GM18519 (cell line): ENCODE measurements at regions not wholly inside any gene's neighbourhood (a gene's known extent, or its start where the extent isn't known, plus 50 kb on each side); places are given as distances from the start of the nearest gene placed in this dataset.
"Not testable (repeated sequence)": the region's sequence is repeated elsewhere in the genome, so short reads cannot be mapped to it uniquely, and the experiment has no call there.

ENCODE experiments used
- ATAC-seq: cut with Tn5 transposase; IDR thresholded peaks from one replicate; pipeline ENCODE4 v1.9.1; 2021; ENCODE audit warnings: mild to moderate bottlenecking, moderate library complexity; ENCODE audit not compliant: unreplicated experiment, low FRiP score

DNA sequence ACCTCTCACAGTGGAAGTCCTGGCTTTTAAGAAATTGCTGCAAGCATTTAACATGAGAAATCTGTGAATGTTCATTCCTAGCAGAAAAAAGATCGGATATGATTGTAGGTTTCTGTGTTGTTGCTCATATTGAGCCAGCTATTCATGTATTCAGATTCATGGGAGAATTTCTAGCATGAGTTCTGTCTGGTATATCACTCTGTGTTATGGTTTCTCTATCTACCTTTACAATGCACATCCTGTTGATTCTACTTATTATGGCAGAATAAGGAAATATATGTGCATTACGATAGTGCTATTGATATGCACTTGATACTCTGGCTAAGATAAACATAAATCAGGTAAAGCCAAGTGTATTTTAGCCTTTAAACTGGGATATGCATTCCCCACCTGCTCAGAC lies 138.2 kb downstream of the KCNRG start:
- ATAC-seq: no peak

DNA sequence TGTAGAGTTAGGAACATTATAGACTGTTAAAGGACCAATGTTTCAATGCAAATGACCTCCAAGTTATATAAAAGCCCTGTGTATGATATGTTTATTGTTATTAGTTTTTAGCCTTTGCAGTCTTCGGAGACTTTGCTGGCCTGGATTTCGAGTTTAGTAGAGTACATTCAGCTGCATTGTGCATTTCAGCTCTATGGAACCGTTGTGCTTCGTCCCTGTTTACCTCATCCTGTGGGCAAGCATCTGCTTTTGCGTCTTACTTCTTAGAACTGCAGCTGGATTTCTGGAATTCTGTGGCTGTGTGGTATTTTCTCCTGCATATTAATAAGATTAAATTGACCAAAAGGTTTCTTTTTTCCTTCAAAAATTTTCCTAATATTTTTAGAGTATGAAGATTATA lies 138.6 kb downstream of the KCNRG start:
- ATAC-seq: no peak

DNA sequence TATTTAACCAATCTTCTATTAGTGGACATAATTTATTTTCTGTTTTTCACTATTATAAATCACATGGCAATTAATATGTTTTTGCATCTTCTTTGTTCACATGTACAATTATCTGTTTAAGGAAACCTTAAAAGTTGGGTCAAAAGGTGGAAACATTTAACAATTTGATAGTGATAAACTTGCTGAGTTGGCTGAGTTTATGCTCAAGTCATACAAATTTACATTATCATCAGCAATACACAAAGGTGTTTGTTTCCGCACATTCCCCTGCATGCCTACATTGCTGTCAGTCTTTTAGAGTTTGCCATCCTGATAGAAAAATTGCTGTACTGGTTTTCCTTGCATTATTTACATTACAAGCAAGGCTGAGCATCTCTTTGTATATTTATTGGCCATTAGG lies 139.5 kb downstream of the KCNRG start:
- no peak for ATAC-seq

DNA sequence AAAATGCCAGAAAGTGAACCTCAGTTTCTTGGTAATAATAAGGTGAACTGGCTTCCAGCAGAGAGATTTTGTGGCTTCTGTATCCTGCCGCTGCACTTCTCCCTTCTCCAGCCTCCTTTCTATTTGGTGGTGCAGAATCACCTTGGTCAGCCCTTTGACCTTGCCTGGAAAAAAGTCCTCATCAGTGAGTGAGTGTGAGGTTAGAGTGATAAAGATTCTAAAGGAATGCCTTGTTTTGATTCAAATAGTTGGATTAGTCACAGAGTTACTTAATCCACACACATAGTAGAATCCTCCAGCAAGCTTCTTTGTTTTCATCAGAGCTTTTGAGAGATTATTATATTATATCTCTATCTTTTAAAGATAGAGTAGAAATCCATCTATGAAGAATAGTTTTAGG lies 140.9 kb downstream of the KCNRG start:
- ATAC-seq: no peak

DNA sequence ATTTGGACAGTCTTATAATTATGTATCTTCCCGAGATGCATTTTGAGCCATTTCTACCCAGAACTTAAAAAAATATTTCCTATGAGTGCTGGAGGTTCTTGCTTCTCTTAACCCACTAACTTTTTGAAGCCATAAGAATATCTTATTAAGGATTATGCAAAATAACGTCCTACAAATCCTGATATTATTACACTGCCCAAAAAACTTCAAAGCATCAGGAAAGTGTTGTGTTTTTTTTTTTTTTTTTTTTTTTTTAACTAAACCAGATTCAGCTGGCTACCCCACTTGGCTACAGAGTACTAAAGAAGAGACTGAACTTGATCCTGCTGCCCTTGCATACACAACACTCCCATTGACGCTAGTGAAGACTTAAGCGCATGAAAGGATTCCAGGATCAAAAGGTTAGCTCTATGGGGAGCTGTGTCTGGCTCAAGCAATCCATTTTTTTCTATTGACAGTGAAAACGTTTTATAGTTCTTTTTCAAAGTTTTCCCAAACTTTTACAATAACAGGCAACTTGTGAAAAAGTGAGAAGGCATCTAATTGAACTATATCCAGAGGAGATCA lies 141.4 kb downstream of the KCNRG start:
- ATAC-seq: no peak

DNA sequence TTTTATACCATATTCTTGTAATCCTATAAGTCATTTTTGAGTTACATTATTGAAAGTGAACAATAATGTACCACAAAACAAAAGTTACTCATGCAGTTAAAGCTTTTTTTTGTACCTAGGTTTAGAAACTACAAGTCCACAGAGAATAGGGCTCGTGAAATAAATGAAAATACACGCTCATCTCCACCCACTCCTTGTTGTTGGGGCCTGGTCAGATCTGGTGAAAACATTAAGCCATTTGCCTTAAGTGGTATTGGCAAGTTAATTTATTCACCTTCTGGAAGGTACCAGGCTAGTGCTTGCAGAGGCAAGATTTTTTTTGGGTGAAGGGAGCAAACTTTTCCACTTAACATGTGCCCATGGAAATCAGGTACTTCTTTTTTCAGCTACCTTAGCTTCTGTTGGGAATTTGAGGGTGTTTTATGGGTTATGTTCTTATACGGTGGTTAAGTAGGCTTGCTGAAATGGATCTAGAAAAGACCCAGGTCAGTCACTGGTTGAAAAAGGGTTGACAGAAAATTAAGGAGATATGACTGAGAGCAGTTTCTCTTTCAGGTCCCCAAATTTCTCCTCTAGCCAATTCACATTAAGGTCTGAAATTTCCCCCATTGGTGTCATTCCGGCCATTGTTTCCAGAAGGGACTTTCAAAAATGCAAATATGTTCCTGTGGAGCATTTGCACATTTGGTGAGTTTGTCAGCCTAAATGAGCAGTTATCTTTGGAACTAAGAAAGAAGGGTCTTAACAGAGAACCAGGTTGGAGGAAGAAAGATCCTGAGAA lies 143.3 kb downstream of the KCNRG start:
- no peak for ATAC-seq

DNA sequence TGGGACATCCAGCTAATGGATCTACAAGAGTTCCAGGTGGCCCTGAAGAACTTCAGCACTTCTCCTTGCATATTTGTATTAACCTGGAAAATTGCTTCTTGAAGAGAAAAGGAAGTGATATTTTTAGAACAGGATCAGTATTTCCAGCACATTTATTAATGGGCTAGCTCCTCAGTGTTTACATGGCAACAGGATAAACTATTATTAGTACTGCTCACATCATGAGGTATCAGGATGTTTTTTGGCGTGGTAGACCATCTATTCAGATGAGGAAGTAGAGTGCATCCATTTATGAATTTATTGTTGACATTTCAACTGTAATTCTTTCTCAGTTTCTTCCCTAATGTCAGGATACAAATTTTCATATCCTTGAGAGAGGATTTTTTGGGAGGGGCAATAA lies 144.4 kb downstream of the KCNRG start:
- ATAC-seq: no peak

DNA sequence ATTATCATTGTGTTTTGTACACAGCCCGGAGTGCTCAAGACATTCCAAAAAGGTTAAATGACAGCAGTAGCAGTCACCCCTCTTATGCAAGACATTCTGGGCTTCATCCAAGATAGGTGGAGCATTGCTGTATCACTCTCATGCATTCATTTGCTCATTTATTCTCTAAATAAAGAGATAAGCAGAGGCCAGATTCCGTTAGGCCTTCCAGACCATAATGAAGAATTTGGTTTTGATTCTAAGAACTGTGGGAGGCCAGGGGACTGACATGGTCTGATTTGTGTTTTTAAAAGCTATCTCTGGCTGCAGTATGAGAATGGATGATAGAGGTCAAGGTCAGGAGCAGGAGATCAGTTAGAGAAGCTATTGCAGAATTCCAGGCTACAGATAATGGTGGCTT lies 145.8 kb downstream of the KCNRG start:
- ATAC-seq: no peak

DNA sequence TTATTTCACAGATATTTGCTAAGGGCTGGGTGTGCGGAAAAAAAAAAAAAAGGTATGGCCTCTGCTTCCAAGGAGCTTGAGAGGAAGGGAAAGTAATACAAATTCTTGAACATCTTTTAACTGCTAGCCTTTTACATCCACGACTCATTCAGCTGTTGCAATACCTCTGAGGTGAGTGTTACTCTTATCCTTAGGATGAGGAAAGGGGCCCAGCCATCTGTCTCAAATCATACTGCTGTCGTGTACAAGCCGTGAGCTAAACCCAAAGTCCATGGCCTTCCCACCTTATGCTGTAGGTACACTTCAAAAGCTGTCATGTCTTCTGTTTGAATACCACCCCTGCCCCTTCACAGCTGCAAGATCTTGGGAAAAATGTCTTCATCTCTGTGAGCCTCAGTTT lies 146.8 kb downstream of the KCNRG start:
- ATAC-seq: no peak

DNA sequence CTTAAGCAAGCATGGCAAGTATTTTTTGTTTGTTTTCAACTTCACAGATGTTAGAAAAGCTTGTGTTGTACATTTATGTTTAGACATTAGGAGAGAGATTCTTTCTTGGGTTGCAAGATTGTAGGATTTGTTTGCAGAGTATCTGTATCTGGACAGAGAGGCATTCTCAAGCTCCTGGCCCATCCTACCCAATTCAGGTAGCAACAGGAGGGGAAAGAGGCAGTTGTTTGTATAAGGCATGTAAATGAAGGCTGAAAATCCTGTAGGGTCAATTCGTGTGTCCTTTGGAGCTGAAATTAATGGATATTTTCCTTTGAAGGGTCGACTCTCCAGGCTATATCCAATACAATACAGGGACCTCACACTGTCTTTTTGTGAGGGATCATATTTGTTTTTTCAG lies 147.3 kb downstream of the KCNRG start:
- no peak for ATAC-seq

DNA sequence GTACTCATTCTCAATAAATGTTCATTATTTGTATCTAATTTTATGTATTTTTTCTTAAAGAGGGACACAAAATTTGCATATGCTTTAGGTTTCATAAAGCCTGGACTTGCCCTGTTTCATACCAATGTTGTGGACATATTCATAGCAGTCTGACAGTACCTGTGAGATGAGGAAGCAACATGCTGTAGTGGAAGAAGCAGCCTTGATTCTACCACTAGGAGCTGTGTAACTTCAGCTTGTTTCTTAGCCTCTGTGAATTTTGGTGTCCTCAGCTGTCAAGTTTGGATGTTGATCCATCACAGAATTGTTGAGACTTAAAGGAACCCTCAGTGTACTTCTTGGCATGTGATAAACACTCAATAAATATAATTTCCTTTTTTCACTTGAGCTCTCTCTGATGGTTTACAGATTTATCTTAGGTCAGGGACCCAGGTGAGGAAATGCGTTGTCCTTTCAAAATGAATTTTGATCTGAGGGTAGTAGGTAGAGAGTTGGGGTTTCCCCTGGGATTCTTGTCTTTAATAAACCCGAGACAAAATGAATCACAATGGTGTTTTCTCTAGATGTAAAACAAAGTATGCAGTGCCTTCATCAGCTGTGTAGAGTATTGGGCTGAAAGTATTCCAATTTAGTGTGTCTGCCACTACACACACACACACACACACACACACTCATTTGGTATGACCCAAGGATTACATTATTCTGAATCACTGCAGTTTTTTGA lies 152.1 kb downstream of the KCNRG start:
- ATAC-seq: no peak

DNA sequence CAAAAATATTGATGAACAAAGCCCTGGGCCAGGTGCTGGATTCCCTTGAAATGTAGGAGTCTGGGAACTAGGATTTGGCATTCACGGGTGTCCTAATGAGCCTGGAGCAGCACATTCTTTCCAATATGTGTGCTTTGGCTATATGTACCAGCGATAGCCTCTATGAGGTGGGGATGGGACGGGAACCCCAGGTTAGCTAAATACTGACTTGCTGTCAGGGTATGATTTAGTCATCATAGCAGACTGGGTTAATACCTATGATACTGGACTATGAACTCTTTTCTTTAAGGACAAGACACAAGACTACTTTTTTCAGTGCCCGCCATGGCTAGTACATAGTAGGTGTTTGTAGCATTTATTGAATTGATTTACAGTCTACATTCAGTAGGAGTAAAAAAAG lies 152.7 kb downstream of the KCNRG start:
- ATAC-seq: no peak

DNA sequence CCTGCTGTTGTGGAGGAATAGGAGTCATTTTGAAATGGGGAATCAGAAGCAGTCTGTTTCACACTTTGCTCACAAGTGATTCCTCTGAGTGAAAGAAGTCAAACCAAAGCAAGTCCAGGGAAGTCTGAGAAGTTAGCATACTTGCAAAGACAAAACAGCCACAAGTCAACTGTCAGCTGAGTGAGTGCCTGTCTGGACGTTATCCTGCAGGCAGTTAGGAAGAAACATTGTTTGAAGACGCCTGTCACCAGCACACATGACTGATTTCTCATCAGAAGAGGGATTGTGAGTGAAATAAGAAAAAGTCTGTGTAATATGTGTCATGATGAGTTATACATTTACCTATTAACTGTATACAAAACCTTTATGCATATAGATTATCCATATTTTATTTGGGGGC lies 153.5 kb downstream of the KCNRG start:
- ATAC-seq: no peak

DNA sequence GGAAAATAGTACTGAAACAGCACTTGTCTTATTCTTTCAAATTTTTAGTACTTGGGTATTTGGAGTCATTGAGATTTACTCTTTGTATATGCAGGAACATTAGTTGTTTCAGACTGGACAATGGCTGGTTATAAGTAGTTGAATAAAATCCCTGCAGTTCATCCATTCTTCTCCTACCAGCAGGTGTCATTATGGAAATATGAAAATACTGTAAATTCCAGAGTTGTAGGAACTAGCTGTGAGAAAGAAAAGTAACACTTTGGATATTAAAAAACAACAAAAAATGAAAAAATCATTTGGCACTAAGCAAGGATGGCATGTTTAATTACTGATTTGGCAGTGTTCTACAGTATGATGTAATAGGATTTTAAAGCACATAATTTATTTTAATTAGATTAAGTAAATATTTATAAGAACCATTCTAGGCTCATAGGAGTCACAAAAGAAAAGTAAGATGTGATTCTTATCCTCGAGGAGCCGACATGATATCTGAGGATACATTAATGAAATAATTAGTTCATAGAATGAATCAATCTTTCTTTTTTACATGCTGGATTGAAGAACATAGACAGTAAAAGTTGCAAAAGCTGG lies 155.3 kb downstream of the KCNRG start:
- ATAC-seq: no peak

DNA sequence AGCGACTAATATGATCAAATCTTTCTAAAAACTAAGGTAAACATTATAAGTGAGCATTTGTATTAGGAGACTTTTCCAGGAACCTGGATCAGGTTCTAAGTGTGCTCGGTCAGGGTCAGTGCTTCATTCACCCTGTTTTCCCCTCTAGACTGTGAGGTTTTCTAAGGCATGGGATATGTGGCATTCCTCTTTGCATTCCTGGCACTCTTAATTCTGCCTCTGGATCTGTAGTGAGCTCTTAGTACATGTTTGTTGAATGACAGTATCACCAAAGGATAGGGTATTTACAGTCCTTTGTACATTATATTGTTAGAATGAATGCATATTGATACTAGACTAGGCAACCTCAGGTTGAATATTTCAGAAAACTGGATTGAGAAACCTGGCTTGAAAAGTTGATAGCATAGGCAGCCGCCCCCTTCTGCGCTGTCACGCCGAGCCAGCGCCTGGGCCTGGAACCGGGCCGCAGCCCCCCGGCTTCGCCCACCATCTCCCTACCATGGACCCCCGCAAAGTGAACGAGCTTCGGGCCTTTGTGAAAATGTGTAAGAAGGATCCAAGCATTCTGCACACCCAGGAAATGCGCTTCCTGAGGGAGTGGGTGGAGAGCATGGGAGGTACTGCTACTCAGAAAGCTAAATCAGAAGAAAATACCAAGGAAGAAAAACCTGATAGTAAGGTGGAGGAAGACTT lies 156.5 kb downstream of the KCNRG start:
- ATAC-seq: no peak

DNA sequence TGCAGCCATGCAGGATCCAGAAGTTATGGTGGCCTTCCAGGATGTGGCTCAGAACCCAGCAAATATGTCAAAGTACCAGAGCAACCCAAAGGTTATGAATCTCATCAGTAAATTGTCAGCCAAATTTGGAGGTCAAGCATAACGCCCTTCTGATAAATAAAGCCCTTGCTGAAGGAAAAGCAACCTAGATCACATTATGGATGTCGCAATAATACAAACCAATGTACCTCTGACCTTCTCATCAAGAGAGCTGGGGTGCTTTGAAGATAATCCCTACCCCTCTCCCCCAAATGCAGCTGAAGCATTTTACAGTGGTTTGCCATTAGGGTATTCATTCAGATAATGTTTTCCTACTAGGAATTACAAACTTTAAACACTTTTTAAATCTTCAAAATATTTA lies 157.8 kb downstream of the KCNRG start:
- ATAC-seq: not testable (repeated sequence)

DNA sequence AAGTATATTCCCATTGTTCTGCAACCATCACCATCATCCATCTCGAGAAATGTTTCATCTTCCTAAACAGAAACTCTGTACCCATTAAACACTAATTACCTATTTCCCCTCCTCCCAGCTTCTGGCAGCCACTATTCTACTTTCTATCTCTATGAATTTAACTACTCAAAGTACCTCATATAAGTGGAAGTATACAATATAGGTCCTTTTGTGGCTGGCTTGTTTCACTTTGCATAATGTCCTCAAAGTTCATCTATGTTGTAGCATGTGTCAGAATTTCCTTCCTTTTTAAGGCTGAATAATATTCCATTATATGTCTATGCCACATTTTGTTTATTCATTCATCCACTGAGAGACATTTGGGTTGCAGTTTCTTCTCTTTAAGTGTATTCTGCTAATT lies 159.4 kb downstream of the KCNRG start:
- no peak for ATAC-seq

DNA sequence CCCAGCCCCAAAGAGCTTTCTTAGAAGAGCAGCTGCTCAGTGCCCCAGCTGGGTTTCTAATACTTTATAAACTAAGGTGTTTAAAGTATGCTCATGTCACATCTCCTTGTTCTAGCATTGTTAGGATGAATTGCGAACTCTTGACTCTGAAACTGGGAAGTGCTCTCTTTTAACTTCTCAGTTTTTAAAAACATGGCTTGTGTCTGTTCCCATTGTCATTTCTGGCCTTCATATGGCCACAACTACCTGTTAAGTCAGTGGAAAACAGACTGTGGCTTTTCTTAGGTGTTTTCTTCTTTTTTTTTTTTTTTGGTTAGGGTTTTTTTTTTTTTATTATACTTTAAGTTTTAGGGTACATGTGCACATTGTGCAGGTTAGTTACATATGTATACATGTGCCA lies 164.7 kb downstream of the KCNRG start:
- no peak for ATAC-seq

DNA sequence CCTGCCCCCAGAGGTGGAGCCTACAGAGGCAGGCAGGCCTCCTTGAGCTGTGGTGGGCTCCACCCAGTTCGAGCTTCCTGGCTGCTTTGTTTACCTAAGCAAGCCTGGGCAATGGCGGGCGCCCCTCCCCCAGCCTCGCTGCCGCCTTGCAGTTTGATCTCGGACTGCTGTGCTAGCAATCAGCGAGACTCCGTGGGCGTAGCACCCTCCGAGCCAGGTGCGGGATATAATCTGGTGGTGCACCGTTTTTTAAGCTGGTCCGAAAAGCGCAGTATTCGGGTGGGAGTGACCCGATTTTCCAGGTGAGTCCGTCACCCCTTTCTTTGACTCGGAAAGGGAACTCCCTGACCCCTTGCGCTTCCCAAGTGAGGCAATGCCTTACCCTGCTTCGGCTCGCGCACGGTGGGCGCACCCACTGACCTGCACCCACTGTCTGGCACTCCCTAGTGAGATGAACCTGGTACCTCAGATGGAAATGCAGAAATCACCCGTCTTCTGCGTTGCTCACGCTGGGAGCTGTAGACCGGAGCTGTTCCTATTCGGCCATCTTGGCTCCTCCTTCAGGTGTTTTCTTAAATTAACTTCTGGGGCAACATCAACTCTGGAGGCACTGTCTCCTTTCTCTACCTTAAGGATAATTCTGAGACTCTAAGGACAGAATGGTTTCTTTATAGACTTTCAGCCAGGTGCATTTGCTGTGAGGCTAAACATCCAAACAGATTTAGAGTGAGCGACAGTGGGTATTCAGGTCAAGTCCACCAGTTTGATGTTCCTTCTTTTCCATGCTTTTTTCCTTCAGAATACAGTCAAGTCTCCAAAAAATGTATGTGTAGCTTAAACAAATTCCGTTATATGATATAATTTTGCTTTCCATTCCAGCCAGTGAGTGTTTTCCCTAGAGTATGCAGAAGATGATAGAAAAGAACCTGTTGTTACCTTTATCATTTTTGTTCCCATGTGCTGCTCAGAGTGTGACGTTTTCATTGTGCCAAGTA lies 170.8 kb downstream of the KCNRG start:
- ATAC-seq: not testable (repeated sequence)
